ENCODE measurements at regions not wholly inside any gene's neighbourhood (a gene's known extent, or its start where the extent isn't known, plus 50 kb on each side); places are given as distances from the start of the nearest gene placed in this dataset.

DNA sequence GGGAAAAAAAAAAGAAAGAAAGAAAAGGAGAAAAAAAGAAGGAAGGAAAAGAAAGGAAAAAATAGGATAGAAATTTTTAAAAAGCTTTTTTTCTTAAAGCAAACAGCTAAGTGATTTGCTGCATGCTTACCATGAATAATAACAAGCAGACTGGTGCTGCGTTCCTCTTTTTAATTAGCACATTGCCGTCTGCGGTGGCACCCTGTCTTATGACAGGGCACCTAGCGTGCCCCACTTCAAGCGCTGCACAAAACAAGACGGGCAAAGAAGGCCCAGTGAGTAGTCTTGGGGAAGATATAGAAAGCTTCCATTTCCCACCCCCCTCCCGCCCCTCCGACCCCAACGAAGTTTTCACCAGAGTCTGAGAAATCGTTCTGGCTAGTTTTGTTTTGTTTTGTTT is 513.9 kb downstream of the ZNF608 start:
- Histone ChIP-seq H3K4me1 (ENCODE audit: control insufficient read depth, insufficient read depth, low read length, poor library complexity, severe bottlenecking) (peaks cover 14% of the 10 kb centered on the region), H3K4me3 (ENCODE audit: extremely low read depth, insufficient read depth, low read length, poor library complexity, severe bottlenecking) (no peak overlapping the region)
- WGBS, 2 experiments (ENCODE audit: insufficient coverage in 2 of 2) = 86 to 89% methylated on average over 3 to 6 of the region's 10 CpGs

DNA sequence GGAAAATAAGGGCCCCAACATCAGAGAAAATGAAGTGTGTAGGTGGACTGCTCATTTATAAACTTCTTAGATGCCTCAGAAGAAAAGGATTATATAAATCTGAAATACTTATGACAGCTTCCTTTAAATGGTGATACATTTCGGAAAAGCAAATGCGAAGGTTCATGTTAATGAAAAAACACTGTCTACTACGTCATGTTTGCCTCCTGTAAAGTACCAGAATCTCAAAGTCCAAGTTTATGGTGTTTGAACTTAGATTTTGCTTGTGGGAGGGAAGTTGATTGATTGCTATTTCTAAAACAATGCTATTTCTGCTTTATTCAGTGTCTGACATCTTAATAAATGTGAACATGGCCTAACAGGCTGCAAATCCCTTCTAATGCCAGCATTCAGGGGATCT is 514.6 kb downstream of the ZNF608 start:
- no peak overlapping the region for H3K27ac ChIP-seq (ENCODE audit: low read depth, low read length, severe bottlenecking)

More for the DNA sequence above, 513.9 kb downstream of the ZNF608 start:
- H3K9me3 ChIP-seq (ENCODE audit: control insufficient read depth, low read length) = no peaks in the 10 kb centered on the region
- H3K36me3 ChIP-seq (ENCODE audit: control insufficient read depth, insufficient read depth, low read length) = no peaks in the 10 kb centered on the region
- H3K27ac ChIP-seq (ENCODE audit: low read depth, low read length, severe bottlenecking) = no peak overlapping the region

DNA sequence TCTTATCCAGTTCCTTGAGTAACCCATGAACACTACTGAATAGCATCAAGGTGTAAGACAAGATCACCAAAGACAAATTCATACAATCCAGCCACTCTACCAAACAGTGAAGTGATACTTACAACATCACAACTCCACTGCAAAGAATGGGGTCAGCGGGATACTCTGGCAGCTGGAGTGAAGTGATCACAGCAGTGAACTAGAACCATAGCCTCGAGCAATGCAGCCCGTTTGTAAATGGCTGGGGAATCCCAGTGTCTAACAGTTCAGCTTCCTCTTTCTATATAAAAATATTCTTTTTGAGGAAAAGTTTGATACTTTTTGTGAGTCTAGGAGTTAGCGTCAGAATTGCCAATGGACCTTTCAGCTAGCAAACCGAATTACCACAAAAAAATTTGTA is 515.2 kb downstream of the ZNF608 start:
- no peak overlapping the region for H3K4me3 ChIP-seq (ENCODE audit: extremely low read depth, insufficient read depth, low read length, poor library complexity, severe bottlenecking)
- no peaks in the 10 kb centered on the region for H3K36me3 ChIP-seq (ENCODE audit: control insufficient read depth, insufficient read depth, low read length)
- WGBS, 2 experiments (ENCODE audit: insufficient coverage in 2 of 2) = 60 to 100% methylated on average over 1 of the region's 5 CpGs
- no peak overlapping the region for H3K27ac ChIP-seq (ENCODE audit: low read depth, low read length, severe bottlenecking)
- no peaks in the 10 kb centered on the region for H3K9me3 ChIP-seq (ENCODE audit: control insufficient read depth, low read length)
- peaks cover 14% of the 10 kb centered on the region for H3K4me1 ChIP-seq (ENCODE audit: control insufficient read depth, insufficient read depth, low read length, poor library complexity, severe bottlenecking)

More for the DNA sequence above, 514.6 kb downstream of the ZNF608 start:
- H3K4me3 ChIP-seq (ENCODE audit: extremely low read depth, insufficient read depth, low read length, poor library complexity, severe bottlenecking) = no peak overlapping the region
- no peaks in the 10 kb centered on the region for H3K36me3 ChIP-seq (ENCODE audit: control insufficient read depth, insufficient read depth, low read length)
- H3K4me1 ChIP-seq (ENCODE audit: control insufficient read depth, insufficient read depth, low read length, poor library complexity, severe bottlenecking) = peaks cover 14% of the 10 kb centered on the region
- no peaks in the 10 kb centered on the region for H3K9me3 ChIP-seq (ENCODE audit: control insufficient read depth, low read length)
- 88 to 100% methylated on average over 3 of the region's 3 CpGs for WGBS, 2 experiments (ENCODE audit: insufficient coverage in 2 of 2)

DNA sequence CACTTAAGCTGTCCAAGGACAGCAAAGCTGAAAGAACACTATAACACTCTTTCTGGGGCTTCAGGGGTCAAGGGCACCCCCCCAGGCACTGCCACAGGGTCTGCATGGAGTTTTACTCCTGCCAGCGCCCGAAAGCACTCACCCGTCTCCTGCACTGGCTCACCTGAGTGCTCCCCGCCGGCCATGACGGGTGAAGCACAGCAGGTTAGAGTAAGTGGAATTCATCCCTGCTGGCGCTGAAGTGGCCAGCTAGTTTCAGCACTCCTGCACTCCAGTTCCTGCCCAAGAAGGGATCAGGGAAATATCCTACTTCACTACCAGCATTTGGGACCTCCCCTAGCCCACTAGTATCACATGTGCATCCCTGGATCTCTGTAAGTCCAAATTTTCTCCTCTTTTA is 516.0 kb downstream of the ZNF608 start:
- Histone ChIP-seq H3K9me3 (ENCODE audit: control insufficient read depth, low read length) (no peaks in the 10 kb centered on the region), H3K4me1 (ENCODE audit: control insufficient read depth, insufficient read depth, low read length, poor library complexity, severe bottlenecking) (peaks cover 14% of the 10 kb centered on the region), H3K36me3 (ENCODE audit: control insufficient read depth, insufficient read depth, low read length) (no peaks in the 10 kb centered on the region), H3K4me3 (ENCODE audit: extremely low read depth, insufficient read depth, low read length, poor library complexity, severe bottlenecking) (no peak overlapping the region), H3K27ac (ENCODE audit: low read depth, low read length, severe bottlenecking) (no peak overlapping the region)
- WGBS, 2 experiments (ENCODE audit: insufficient coverage in 2 of 2) = 92 to 96% methylated on average over 7 of the region's 7 CpGs

GRCh38 chr5:124229352-124229751 is 517.1 kb downstream of the ZNF608 start:
- no peaks in the 10 kb centered on the region for H3K36me3 ChIP-seq (ENCODE audit: control insufficient read depth, insufficient read depth, low read length)
- 90 to 94% methylated on average over 3 of the region's 3 CpGs for WGBS, 2 experiments (ENCODE audit: insufficient coverage in 2 of 2)
- H3K4me3 ChIP-seq (ENCODE audit: extremely low read depth, insufficient read depth, low read length, poor library complexity, severe bottlenecking) = no peak overlapping the region
- H3K27ac ChIP-seq (ENCODE audit: low read depth, low read length, severe bottlenecking) = no peak overlapping the region
- peaks cover 5% of the 10 kb centered on the region for H3K4me1 ChIP-seq (ENCODE audit: control insufficient read depth, insufficient read depth, low read length, poor library complexity, severe bottlenecking)
- H3K9me3 ChIP-seq (ENCODE audit: control insufficient read depth, low read length) = no peaks in the 10 kb centered on the region

GRCh38 chr5:124227914-124228313 is 518.5 kb downstream of the ZNF608 start:
- Histone ChIP-seq H3K4me1 (ENCODE audit: control insufficient read depth, insufficient read depth, low read length, poor library complexity, severe bottlenecking) (no peaks in the 10 kb centered on the region), H3K9me3 (ENCODE audit: control insufficient read depth, low read length) (no peaks in the 10 kb centered on the region), H3K4me3 (ENCODE audit: extremely low read depth, insufficient read depth, low read length, poor library complexity, severe bottlenecking) (no peak overlapping the region), H3K36me3 (ENCODE audit: control insufficient read depth, insufficient read depth, low read length) (no peaks in the 10 kb centered on the region), H3K27ac (ENCODE audit: low read depth, low read length, severe bottlenecking) (no peak overlapping the region)

DNA sequence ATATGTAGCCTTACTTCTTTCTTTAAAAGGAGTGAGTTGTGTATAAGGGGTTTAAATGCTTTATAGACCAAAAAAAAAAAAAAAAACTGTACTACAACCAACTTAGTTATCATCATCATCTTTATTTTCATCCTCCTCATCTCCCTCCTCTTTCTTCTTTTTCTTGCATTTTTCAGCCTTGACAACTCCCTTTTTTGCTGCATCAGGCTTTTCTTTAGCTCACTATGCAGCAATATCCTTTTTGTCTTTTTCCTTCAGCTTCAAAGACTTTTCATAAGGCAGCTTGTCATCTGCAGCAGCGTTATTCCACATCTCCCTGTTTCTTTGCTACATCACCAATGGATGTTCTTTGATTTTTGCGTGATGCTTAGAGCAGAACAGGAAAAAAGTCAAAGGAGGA is 526.0 kb downstream of the ZNF608 start:
- Histone ChIP-seq H3K36me3 (ENCODE audit: control insufficient read depth, insufficient read depth, low read length) (no peaks in the 10 kb centered on the region), H3K9me3 (ENCODE audit: control insufficient read depth, low read length) (no peaks in the 10 kb centered on the region), H3K4me1 (ENCODE audit: control insufficient read depth, insufficient read depth, low read length, poor library complexity, severe bottlenecking) (no peaks in the 10 kb centered on the region), H3K4me3 (ENCODE audit: extremely low read depth, insufficient read depth, low read length, poor library complexity, severe bottlenecking) (no peak overlapping the region), H3K27ac (ENCODE audit: low read depth, low read length, severe bottlenecking) (no peak overlapping the region)
- 86 to 100% methylated on average over 1 to 2 of the region's 2 CpGs for WGBS, 2 experiments (ENCODE audit: insufficient coverage in 2 of 2)

- Histone ChIP-seq H3K36me3 (ENCODE audit: control insufficient read depth, insufficient read depth, low read length) (no peaks in the 10 kb centered on the region), H3K9me3 (ENCODE audit: control insufficient read depth, low read length) (peaks cover 11% of the 10 kb centered on the region), H3K27ac (ENCODE audit: low read depth, low read length, severe bottlenecking) (no peak overlapping the region), H3K4me3 (ENCODE audit: extremely low read depth, insufficient read depth, low read length, poor library complexity, severe bottlenecking) (no peak overlapping the region), H3K4me1 (ENCODE audit: control insufficient read depth, insufficient read depth, low read length, poor library complexity, severe bottlenecking) (no peaks in the 10 kb centered on the region)
- WGBS, 2 experiments (ENCODE audit: insufficient coverage in 2 of 2) = 81 to 98% methylated on average over 7 to 8 of the region's 9 CpGs
Measured at GRCh38 chr5:124212934-124213333, 533.5 kb downstream of the ZNF608 start.

DNA sequence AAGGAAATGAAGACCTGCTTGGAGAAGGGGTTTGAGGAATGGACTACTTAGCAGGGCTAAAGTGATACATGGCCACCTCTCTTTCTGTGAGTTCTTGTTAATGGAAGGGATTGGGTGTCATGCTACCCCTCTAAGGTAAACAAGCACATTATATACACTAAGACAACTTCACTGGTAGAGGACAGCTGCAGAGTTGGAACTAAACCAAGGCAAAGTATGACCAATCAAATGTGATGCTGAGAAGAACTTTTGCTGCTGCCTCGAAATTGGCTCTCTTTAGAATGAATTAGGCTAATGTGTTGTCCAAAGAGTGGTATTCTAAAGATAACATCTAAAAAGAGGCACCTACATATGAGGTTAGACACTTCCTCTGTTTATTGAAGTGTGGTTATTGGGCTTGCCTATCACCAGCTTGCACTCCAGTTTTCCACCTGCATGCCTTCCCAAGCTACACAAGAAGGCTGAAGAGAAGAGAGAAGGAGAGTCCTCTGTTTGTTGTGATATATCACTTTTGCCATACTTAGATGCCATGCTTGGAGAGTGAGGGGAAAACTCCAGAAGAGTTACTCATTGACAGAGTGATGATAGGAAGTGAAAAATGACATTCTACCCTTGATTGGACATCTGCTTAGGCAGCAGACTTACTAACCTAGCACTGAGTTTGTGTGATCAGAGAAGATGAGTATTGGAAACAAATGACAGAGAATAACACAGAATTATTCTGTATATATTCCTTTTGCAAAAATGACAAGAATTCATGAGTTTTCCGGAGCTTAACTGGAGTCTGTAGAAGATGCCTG is 536.1 kb downstream of the ZNF608 start:
- Histone ChIP-seq H3K27ac (ENCODE audit: low read depth, low read length, severe bottlenecking) (no peak overlapping the region), H3K4me1 (ENCODE audit: control insufficient read depth, insufficient read depth, low read length, poor library complexity, severe bottlenecking) (no peaks in the 10 kb centered on the region), H3K4me3 (ENCODE audit: extremely low read depth, insufficient read depth, low read length, poor library complexity, severe bottlenecking) (no peak overlapping the region), H3K36me3 (ENCODE audit: control insufficient read depth, insufficient read depth, low read length) (no peaks in the 10 kb centered on the region), H3K9me3 (ENCODE audit: control insufficient read depth, low read length) (peaks cover 11% of the 10 kb centered on the region)
- WGBS, 2 experiments (ENCODE audit: insufficient coverage in 2 of 2) = 71 to 90% methylated on average over 1 to 2 of the region's 2 CpGs

DNA sequence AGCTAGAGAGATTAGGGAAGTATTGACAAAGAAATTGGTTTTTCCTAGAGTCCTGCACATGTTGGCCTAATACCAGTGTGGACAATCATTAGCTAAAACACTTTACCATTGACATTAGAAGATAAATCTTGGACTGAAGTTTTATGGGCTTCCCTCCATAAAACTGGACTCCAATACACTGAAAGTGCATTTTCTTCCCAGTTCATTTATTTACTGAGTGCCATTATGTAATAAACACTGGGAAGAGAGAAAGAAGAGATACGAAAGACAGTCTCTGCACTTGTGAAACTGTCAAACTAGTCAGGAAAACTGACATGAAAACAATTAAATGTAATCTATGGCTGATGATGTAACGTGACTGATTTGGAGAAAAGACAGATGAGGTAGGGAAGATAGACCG is 539.3 kb downstream of the ZNF608 start:
- WGBS, 2 experiments (ENCODE audit: insufficient coverage in 2 of 2) = 69 to 92% methylated on average over 3 of the region's 3 CpGs
- Histone ChIP-seq H3K36me3 (ENCODE audit: control insufficient read depth, insufficient read depth, low read length) (no peaks in the 10 kb centered on the region), H3K27ac (ENCODE audit: low read depth, low read length, severe bottlenecking) (no peak overlapping the region), H3K4me1 (ENCODE audit: control insufficient read depth, insufficient read depth, low read length, poor library complexity, severe bottlenecking) (no peaks in the 10 kb centered on the region), H3K9me3 (ENCODE audit: control insufficient read depth, low read length) (peaks cover 30% of the 10 kb centered on the region), H3K4me3 (ENCODE audit: extremely low read depth, insufficient read depth, low read length, poor library complexity, severe bottlenecking) (no peak overlapping the region)

DNA sequence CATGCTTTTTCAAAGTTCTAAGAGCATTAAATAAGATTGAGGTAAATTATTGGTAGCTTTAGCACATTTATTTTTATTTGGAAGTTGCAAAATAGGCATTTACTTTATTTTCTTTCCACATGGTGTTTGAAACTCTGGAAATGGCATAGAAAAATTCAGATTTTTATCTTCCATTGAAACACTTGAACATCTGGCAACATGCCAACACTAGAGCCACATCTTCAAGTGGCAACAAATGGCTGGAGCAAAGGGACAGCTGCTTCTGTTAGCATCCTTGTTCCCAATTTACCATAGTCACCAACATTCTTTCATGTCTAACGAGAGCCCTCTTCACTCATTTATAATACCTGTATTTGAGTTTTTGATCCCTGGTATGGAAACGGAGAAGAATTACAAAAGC is 539.9 kb downstream of the ZNF608 start:
- no peak overlapping the region for H3K4me3 ChIP-seq (ENCODE audit: extremely low read depth, insufficient read depth, low read length, poor library complexity, severe bottlenecking)
- H3K4me1 ChIP-seq (ENCODE audit: control insufficient read depth, insufficient read depth, low read length, poor library complexity, severe bottlenecking) = no peaks in the 10 kb centered on the region
- H3K36me3 ChIP-seq (ENCODE audit: control insufficient read depth, insufficient read depth, low read length) = no peaks in the 10 kb centered on the region
- no peak overlapping the region for H3K27ac ChIP-seq (ENCODE audit: low read depth, low read length, severe bottlenecking)
- 100% methylated on average over 1 of the region's 2 CpGs for WGBS, 2 experiments (ENCODE audit: insufficient coverage in 2 of 2)
- peaks cover 26% of the 10 kb centered on the region for H3K9me3 ChIP-seq (ENCODE audit: control insufficient read depth, low read length)
